Chondrocyte (in vitro differentiated cells): ENCODE measurements at regions not wholly inside any gene's neighbourhood (a gene's known extent, or its start where the extent isn't known, plus 50 kb on each side); places are given as distances from the start of the nearest gene placed in this dataset.
A peak's percentile ranks its signal among the peaks of the same experiment; 100 is the strongest.
"Not testable (repeated sequence)": the region's sequence is repeated elsewhere in the genome, so short reads cannot be mapped to it uniquely, and the experiment has no call there.

Experiments used
- DNase-seq: peaks from one replicate; pipeline ENCODE4 v3.0.0; 2021; ENCODE audit warnings: mixed read lengths, low spot score
- H3K27ac Mint-ChIP-seq: one replicate; pipeline ENCODE4 v1.8.0; 2021; ENCODE audit warnings: mild to moderate bottlenecking, moderate library complexity, mixed read lengths; ENCODE audit not compliant: unreplicated experiment
- H3K27me3 Mint-ChIP-seq: 2 replicates; pipeline ENCODE4 v1.8.0; 2021; ENCODE audit warnings: low read depth, mixed read lengths
- H3K36me3 Mint-ChIP-seq: 2 replicates; pipeline ENCODE4 v1.8.0; 2021; ENCODE audit warnings: low read depth, mixed read lengths
- H3K4me1 Mint-ChIP-seq: 2 replicates; pipeline ENCODE4 v1.8.0; 2021; ENCODE audit warnings: low read depth, mild to moderate bottlenecking, mixed read lengths
- H3K4me3 Mint-ChIP-seq: one replicate; pipeline ENCODE4 v1.8.0; 2021; ENCODE audit warnings: mild to moderate bottlenecking, moderate library complexity, mixed read lengths; ENCODE audit not compliant: unreplicated experiment
- H3K9me3 Mint-ChIP-seq: 2 replicates; pipeline ENCODE4 v1.8.0; 2021; ENCODE audit warnings: low read depth, mixed read lengths

- not testable (repeated sequence) for H3K36me3 Mint-ChIP-seq, H3K27ac Mint-ChIP-seq, H3K9me3 Mint-ChIP-seq
Measured at GRCh38 chr2:110354294-110355018, 118.2 kb downstream of the LIMS4 start.

GRCh38 chr2:110350718-110351117 lies 121.9 kb downstream of the LIMS4 start:
- not testable (repeated sequence) for H3K27ac Mint-ChIP-seq, H3K36me3 Mint-ChIP-seq, H3K9me3 Mint-ChIP-seq, H3K4me3 Mint-ChIP-seq, DNase-seq, H3K4me1 Mint-ChIP-seq, H3K27me3 Mint-ChIP-seq

More at GRCh38 chr2:110354294-110355018, 118.2 kb downstream of the LIMS4 start:
- H3K4me3 Mint-ChIP-seq, H3K27me3 Mint-ChIP-seq, DNase-seq, H3K4me1 Mint-ChIP-seq: not testable (repeated sequence)

- peak; percentile 68 for DNase-seq
- H3K27ac Mint-ChIP-seq, H3K36me3 Mint-ChIP-seq, H3K27me3 Mint-ChIP-seq, H3K4me1 Mint-ChIP-seq, H3K4me3 Mint-ChIP-seq, H3K9me3 Mint-ChIP-seq: not testable (repeated sequence)
Measured at GRCh38 chr2:110348902-110349301, 123.7 kb downstream of the LIMS4 start.

GRCh38 chr2:110344405-110345035 lies 128.1 kb downstream of the LIMS4 start:
- H3K27me3 Mint-ChIP-seq, H3K4me3 Mint-ChIP-seq, H3K9me3 Mint-ChIP-seq, H3K27ac Mint-ChIP-seq, DNase-seq, H3K4me1 Mint-ChIP-seq, H3K36me3 Mint-ChIP-seq: not testable (repeated sequence)

GRCh38 chr2:110342077-110342476 lies 129.7 kb upstream of the MTLN start:
- H3K9me3 Mint-ChIP-seq, H3K27me3 Mint-ChIP-seq, H3K4me3 Mint-ChIP-seq, H3K27ac Mint-ChIP-seq, H3K36me3 Mint-ChIP-seq, DNase-seq, H3K4me1 Mint-ChIP-seq: not testable (repeated sequence)

- H3K9me3 Mint-ChIP-seq, H3K27me3 Mint-ChIP-seq, DNase-seq, H3K4me3 Mint-ChIP-seq, H3K4me1 Mint-ChIP-seq, H3K27ac Mint-ChIP-seq, H3K36me3 Mint-ChIP-seq: not testable (repeated sequence)
Measured at GRCh38 chr2:110339126-110339525, 126.8 kb upstream of the MTLN start.

- DNase-seq, H3K36me3 Mint-ChIP-seq, H3K9me3 Mint-ChIP-seq, H3K27me3 Mint-ChIP-seq, H3K4me3 Mint-ChIP-seq, H3K27ac Mint-ChIP-seq, H3K4me1 Mint-ChIP-seq: not testable (repeated sequence)
Measured at GRCh38 chr2:110338277-110339003, 126.1 kb upstream of the MTLN start.

GRCh38 chr2:110336071-110336470 lies 123.7 kb upstream of the MTLN start:
- H3K36me3 Mint-ChIP-seq, H3K4me1 Mint-ChIP-seq, H3K27me3 Mint-ChIP-seq, H3K4me3 Mint-ChIP-seq, DNase-seq, H3K27ac Mint-ChIP-seq, H3K9me3 Mint-ChIP-seq: not testable (repeated sequence)

GRCh38 chr2:110335415-110336049 lies 123.2 kb upstream of the MTLN start:
- not testable (repeated sequence) for H3K4me1 Mint-ChIP-seq, DNase-seq, H3K9me3 Mint-ChIP-seq, H3K27ac Mint-ChIP-seq, H3K27me3 Mint-ChIP-seq, H3K4me3 Mint-ChIP-seq, H3K36me3 Mint-ChIP-seq

GRCh38 chr2:110333114-110334095 lies 121.1 kb upstream of the MTLN start:
- not testable (repeated sequence) for H3K27ac Mint-ChIP-seq, H3K36me3 Mint-ChIP-seq, H3K9me3 Mint-ChIP-seq, H3K4me3 Mint-ChIP-seq, H3K4me1 Mint-ChIP-seq, H3K27me3 Mint-ChIP-seq, DNase-seq

GRCh38 chr2:110331625-110332024 lies 119.3 kb upstream of the MTLN start:
- not testable (repeated sequence) for H3K4me1 Mint-ChIP-seq, H3K27ac Mint-ChIP-seq, DNase-seq, H3K9me3 Mint-ChIP-seq, H3K27me3 Mint-ChIP-seq, H3K4me3 Mint-ChIP-seq, H3K36me3 Mint-ChIP-seq

GRCh38 chr2:110329760-110330159 lies 117.4 kb upstream of the MTLN start:
- H3K4me3 Mint-ChIP-seq, H3K9me3 Mint-ChIP-seq, H3K4me1 Mint-ChIP-seq, H3K27ac Mint-ChIP-seq, H3K27me3 Mint-ChIP-seq, H3K36me3 Mint-ChIP-seq, DNase-seq: not testable (repeated sequence)
